CD4-positive, alpha-beta T cell (primary cell): ENCODE measurements at regions not wholly inside any gene's neighbourhood (a gene's known extent, or its start where the extent isn't known, plus 50 kb on each side); places are given as distances from the start of the nearest gene placed in this dataset.

Source experiments
- ATAC-seq: fragments of 200-7000 bp; cut with Tn5 transposase; one replicate; pipeline ENCODE4 v1.10.0; 2022; ENCODE audit warnings: mild to moderate bottlenecking; ENCODE audit not compliant: poor library complexity
- CTCF ChIA-PET: fragments of 350-600 bp; sonication (Branson Sonifier 250); formaldehyde crosslinking; loops from one replicate; lab custom pipeline; 2021; ENCODE audit warnings: antibody characterized with exemption, inconsistent platforms; lab: Charles Lee
- POLR2A ChIA-PET: fragments of 350-600 bp; sonication (Branson Sonifier 250); formaldehyde crosslinking; loops from one replicate; lab custom pipeline; 2021; ENCODE audit warnings: antibody characterized with exemption, inconsistent platforms; lab: Charles Lee
- DNase-seq, 14 experiments: peaks; one replicate each; pipeline ENCODE4 v3.0.0-alpha.2; 2013 to 2020; ENCODE audit warnings: mixed read lengths in 2 of 14
- H3K27ac ChIP-seq, 2 donors: one replicate each; pipeline versions ENCODE4 v1.5.1 to v1.7.0; 2013; ENCODE audit warnings: low read length in 2 of 2, low read depth in 1 of 2, mild to moderate bottlenecking in 1 of 2
- H3K27me3 ChIP-seq, 2 experiments: 1 replicate in 1 of 2; 2 replicates in 1 of 2; pipeline versions ENCODE4 v1.6.1 to v1.7.0; 2013; ENCODE audit warnings: low read length in 2 of 2, control low read depth in 1 of 2, mild to moderate bottlenecking in 1 of 2, moderate library complexity in 1 of 2; ENCODE audit not compliant: insufficient read depth in 2 of 2, control insufficient read depth in 1 of 2
- H3K36me3 ChIP-seq: one replicate; pipeline ENCODE4 v1.6.1; 2013; ENCODE audit warnings: low read length, control low read depth; ENCODE audit not compliant: insufficient read depth
- H3K4me1 ChIP-seq: one replicate; pipeline ENCODE4 v1.6.1; 2013; ENCODE audit warnings: low read length, control low read depth; ENCODE audit not compliant: insufficient read depth
- H3K4me3 ChIP-seq: one replicate; pipeline ENCODE4 v1.5.1; 2013; ENCODE audit warnings: mild to moderate bottlenecking, low read length, moderate library complexity
- H3K9me3 ChIP-seq, 2 experiments: 1 replicate in 1 of 2; 2 replicates in 1 of 2; pipeline versions ENCODE4 v1.6.1 to v1.7.0; 2013; ENCODE audit warnings: low read length in 2 of 2, mild to moderate bottlenecking in 2 of 2, control low read depth in 1 of 2, moderate library complexity in 1 of 2; ENCODE audit not compliant: control insufficient read depth in 1 of 2, insufficient read depth in 1 of 2
- H3K27ac Mint-ChIP-seq: one replicate; pipeline ENCODE4 v1.8.0; 2020; ENCODE audit warnings: mixed read lengths
- H3K27me3 Mint-ChIP-seq: one replicate; pipeline ENCODE4 v1.8.0; 2021; ENCODE audit warnings: mixed read lengths
- H3K36me3 Mint-ChIP-seq: one replicate; pipeline ENCODE4 v1.8.0; 2021; ENCODE audit warnings: low read depth, mixed read lengths
- H3K4me1 Mint-ChIP-seq: one replicate; pipeline ENCODE4 v1.8.0; 2021; ENCODE audit warnings: low read depth, mixed read lengths
- H3K4me3 Mint-ChIP-seq: one replicate; pipeline ENCODE4 v1.8.0; 2020; ENCODE audit warnings: mild to moderate bottlenecking, mixed read lengths
- H3K9me3 Mint-ChIP-seq: one replicate; pipeline ENCODE4 v1.8.0; 2020; ENCODE audit warnings: mixed read lengths
- intact Hi-C, 2 experiments: fragments of 100-400 bp; cut with DNase I in 1 of 2; cut with micrococcal nuclease in 1 of 2; formaldehyde crosslinking; loops; one replicate each; pipeline versions ENCODE4 v1.15.1 to v1.9.0; 2023 to 2025; cut with DNase I, micrococcal nuclease
- TF ChIP-seq, protein P1 (sequence below): fragments of 200-600 bp; IDR thresholded peaks from one replicate; pipeline ENCODE4 v1.8.0; 2022; ENCODE audit warnings: antibody characterized with exemption, mild to moderate bottlenecking

DNA sequence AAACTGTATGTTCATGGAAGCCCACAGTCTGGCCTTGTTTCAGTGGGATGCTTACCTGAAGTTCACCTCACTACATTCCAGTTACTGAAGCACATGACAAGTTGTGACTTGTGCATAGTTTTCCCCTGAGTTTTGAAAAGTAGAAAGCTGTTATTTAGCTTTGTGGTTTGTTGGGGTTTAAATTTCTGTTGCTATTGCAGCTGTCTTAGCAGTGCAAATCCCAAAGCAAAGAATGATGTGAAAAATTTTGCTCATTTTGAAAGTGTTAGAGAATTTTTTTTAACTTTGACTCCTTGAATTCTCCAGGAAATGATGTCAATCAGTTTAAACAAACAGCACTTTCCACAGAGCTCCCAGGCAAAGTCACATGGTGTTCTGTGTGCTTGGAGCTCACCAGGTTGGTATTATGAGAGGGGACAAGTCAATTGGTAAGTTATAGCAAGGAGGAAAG, 268.4 kb downstream of the ADGRG6 start:
- H3K4me1 Mint-ChIP-seq: peaks cover 55% of the 10 kb centered on the region

DNA sequence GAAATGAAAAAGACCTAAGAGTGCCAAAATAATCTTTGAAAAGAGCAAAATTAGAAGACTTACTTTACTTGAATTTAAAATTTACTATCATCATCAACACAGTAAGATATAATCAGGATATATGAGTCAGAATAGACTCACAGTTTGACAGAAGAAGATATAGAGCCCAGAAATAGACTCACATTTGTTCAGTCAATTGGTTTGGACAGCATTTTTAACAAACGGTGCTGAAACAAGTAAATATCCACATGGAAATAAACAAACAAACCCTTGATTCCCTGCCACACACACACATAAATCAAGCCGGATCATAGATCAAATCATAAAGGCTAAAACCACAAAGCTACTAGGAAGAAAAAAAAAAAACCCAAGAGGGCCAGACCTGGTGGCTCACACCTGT, 291.1 kb downstream of the ADGRG6 start:
- POLR2A ChIA-PET: no interaction called here
- CTCF ChIA-PET: no interaction called here
- TF ChIP-seq, protein P1, sequence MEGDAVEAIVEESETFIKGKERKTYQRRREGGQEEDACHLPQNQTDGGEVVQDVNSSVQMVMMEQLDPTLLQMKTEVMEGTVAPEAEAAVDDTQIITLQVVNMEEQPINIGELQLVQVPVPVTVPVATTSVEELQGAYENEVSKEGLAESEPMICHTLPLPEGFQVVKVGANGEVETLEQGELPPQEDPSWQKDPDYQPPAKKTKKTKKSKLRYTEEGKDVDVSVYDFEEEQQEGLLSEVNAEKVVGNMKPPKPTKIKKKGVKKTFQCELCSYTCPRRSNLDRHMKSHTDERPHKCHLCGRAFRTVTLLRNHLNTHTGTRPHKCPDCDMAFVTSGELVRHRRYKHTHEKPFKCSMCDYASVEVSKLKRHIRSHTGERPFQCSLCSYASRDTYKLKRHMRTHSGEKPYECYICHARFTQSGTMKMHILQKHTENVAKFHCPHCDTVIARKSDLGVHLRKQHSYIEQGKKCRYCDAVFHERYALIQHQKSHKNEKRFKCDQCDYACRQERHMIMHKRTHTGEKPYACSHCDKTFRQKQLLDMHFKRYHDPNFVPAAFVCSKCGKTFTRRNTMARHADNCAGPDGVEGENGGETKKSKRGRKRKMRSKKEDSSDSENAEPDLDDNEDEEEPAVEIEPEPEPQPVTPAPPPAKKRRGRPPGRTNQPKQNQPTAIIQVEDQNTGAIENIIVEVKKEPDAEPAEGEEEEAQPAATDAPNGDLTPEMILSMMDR: no peak
- Histone ChIP-seq H3K27ac (no peak overlapping the region), H3K27me3 (no peaks in the 10 kb centered on the region), H3K4me3 (no peak overlapping the region), H3K36me3 (no peaks in the 10 kb centered on the region), H3K9me3 (no peaks in the 10 kb centered on the region), H3K4me1 (no peaks in the 10 kb centered on the region)
- peaks cover 3% of the 10 kb centered on the region for H3K9me3 Mint-ChIP-seq
- H3K27me3 Mint-ChIP-seq: no peaks in the 10 kb centered on the region
- ATAC-seq (no peak), DNase-seq (no peak)
- H3K27ac Mint-ChIP-seq: no peak overlapping the region
- H3K36me3 Mint-ChIP-seq: peaks cover 12% of the 10 kb centered on the region
- H3K4me3 Mint-ChIP-seq: no peak overlapping the region
- intact Hi-C loops: no loop called here
- peaks cover 9% of the 10 kb centered on the region for H3K4me1 Mint-ChIP-seq

More for the DNA sequence above, 268.4 kb downstream of the ADGRG6 start:
- CTCF ChIA-PET: interaction anchor here (1.0 kb wide), 1 partner anchor 857 kb away, joined by 3 read pairs; no protein-coding TSS in a partner anchor
- H3K27me3 Mint-ChIP-seq: no peaks in the 10 kb centered on the region
- TF ChIP-seq, protein P1: no peak
- POLR2A ChIA-PET: interaction anchor here (0.7 to 2.3 kb wide), 7 partner anchors 9 to 381 kb away, joined by 3 to 12 read pairs (median 5); no protein-coding TSS in a partner anchor
- ATAC-seq: no peak
- no peak for DNase-seq
- Histone ChIP-seq H3K4me3 (no peak overlapping the region), H3K36me3 (no peaks in the 10 kb centered on the region), H3K4me1 (peaks cover 24% of the 10 kb centered on the region), H3K9me3 (peaks cover 7 to 17% of the 10 kb centered on the region in 2 experiments), H3K27ac (no peak overlapping the region), H3K27me3 (no peaks in the 10 kb centered on the region)
- H3K9me3 Mint-ChIP-seq: peaks cover 7% of the 10 kb centered on the region
- H3K27ac Mint-ChIP-seq: peak overlapping the region; percentile 79
- intact Hi-C loops: no loop called here
- peaks cover 3% of the 10 kb centered on the region for H3K36me3 Mint-ChIP-seq
- no peak overlapping the region for H3K4me3 Mint-ChIP-seq

DNA sequence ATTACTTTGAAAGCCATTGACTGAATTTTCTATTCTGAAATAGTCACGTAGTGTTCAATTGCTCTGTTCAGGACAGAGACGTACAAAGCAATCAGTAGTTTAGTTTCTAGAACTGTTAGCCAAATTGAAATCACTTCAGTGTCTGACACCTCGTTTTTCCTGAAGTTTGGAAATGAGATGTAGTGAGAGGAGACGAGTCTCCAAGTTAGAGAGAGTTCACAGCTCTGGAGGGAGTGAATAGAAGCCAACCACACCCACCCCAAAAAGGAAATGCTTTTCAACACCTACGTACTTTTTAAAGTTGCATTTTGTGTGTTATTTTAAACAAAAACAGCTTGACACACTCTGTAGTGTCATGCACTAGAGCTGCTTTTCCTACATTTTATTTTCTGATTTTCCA, 296.0 kb downstream of the ADGRG6 start:
- CTCF ChIA-PET: no interaction called here

More for the DNA sequence above, 296.0 kb downstream of the ADGRG6 start:
- Histone ChIP-seq H3K4me3 (no peak overlapping the region), H3K27me3 (no peaks in the 10 kb centered on the region), H3K36me3 (no peaks in the 10 kb centered on the region), H3K27ac (no peak overlapping the region), H3K4me1 (no peaks in the 10 kb centered on the region), H3K9me3 (no peaks in the 10 kb centered on the region)
- DNase-seq (no peak), ATAC-seq (no peak)
- Mint-ChIP-seq H3K4me1 (peaks cover 19% of the 10 kb centered on the region), H3K36me3 (no peaks in the 10 kb centered on the region), H3K27me3 (no peaks in the 10 kb centered on the region), H3K9me3 (no peaks in the 10 kb centered on the region), H3K27ac (no peak overlapping the region), H3K4me3 (no peak overlapping the region)
- intact Hi-C loops: no loop called here
- POLR2A ChIA-PET: interaction anchor here (0.7 kb wide), 1 partner anchor 17 kb away, joined by 3 read pairs; no protein-coding TSS in a partner anchor
- TF ChIP-seq, protein P1: no peak
